ENCODE measurements at regions not wholly inside any gene's neighbourhood (a gene's known extent, or its start where the extent isn't known, plus 50 kb on each side); places are given as distances from the start of the nearest gene placed in this dataset.

DNA sequence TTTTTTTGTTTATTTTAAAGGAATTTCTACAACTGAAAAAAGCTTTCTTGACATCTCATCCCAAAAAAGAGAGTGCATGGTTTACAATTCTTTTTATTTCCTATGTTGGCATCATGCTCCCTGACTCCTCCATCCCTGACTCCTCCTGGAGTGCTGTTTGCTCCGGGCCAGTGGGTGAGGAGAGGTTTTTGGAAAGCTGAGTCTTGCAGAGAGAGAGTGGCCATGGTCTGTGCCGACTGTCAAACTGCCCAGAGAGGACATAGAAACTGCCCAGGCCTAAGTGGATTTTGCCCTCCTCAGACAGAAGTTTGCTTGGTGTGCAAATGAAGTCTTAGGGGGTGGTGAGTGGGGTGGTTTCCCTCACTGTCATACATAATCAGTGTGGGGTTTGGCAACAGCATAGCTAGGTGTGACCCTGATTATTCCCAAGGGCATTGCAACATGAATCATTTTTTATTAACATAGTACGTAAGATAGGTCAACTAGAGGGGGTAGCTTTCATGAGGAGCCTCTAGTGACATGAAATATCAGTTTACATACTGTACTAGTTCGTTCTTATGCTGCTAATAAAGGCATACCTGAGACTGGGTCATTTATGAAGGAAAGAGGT, 179.8 kb upstream of the UBL3 start:
- DNase-seq: no peak

- DNase-seq: no peak
Observed at GRCh38 chr13:30027569-30028455, 177.4 kb upstream of the UBL3 start.

DNA sequence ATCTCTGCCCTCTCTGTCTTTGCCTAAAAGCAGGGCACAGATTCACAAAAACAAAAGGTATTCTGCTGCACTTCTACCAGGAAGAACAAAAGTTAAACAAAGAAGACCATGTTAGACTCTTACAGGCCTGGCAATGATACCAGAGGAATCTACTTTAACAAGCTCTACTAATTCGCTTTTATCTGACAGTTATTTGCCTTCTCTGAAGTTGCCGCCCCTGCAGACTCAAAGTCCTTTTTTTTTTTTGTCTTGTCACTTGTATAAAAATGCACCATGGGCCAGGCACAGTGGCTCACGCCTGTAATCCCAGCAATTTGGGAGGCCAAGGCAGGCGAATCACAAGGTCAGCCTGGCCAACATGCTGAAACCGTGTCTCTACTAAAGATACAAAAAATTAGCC, 176.5 kb upstream of the UBL3 start:
- DNase-seq: no peak

DNA sequence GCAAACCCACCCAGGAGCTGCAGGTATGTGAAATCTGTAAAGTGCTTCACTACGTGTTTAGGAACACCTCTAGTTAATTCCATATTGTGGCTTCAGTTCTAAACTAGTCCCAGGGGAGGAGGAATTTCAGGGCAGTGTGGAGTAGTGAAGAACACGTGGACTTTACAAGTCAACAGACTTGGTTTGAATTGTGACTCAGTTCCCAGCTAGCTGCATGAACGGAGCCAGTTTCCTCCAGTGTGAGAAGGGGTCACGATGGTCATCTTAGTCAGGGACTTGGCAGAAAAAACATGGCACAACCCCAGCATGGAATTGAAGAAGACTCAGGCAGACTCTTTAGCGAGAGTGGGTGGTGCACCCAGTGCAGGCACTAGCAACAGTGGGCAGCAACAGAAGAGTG, 175.7 kb upstream of the UBL3 start:
- no peak for DNase-seq

DNA sequence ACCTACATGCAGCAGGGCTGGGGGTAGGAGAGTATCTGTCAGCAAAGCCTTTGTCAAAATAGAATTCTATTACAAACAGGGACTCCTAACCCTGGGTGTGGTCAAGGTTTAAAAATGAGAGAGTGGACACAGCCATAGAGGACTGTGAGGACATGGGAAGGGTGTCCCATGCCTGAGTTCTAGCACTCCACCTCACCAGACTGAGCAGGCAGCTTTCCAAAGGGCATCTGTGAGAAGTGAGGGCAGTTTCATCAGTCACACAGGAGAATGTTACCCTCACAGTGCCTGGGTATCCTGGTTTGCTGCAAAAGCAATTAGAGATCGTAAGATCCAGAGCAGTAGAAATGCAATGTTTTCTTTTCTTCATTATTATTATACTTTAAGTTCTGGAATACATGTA, 174.9 kb upstream of the UBL3 start:
- DNase-seq: no peak

DNA sequence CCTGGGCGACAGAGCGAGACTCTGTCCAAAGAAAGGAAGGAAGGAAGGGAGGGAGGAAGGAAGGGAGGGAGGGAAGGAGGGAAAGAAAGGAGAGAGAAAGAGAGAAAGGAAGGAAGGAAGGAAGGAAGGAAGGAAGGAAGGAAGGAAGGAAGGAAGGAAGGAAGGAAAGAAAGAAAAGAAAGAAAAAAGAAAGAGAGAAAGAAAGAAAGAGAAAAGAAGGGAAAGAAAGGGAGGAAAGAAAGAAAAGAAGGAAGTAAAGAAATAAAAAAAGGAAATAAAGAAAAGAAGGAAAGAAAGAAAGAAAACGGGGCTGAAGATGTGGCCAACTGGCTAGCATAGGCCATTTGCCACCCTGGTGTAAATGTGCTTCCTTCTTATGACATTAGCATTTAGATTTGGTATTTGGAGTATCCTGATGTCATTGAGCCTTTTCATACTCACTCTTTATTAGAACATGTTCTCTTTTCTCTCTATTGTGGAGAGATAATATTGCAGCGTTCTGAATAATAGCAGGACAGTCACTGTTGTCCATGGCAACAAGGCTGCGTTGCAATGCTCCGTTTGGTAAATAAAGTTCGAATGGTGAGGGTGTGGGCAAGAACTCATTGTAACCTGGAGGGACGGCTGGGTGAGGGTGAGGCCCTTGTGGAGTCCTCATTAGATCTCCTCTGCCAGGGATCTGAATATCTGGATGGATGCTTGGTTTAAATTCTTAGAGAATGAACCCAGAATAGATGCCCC, 173.9 kb upstream of the UBL3 start:
- no peak for DNase-seq

DNA sequence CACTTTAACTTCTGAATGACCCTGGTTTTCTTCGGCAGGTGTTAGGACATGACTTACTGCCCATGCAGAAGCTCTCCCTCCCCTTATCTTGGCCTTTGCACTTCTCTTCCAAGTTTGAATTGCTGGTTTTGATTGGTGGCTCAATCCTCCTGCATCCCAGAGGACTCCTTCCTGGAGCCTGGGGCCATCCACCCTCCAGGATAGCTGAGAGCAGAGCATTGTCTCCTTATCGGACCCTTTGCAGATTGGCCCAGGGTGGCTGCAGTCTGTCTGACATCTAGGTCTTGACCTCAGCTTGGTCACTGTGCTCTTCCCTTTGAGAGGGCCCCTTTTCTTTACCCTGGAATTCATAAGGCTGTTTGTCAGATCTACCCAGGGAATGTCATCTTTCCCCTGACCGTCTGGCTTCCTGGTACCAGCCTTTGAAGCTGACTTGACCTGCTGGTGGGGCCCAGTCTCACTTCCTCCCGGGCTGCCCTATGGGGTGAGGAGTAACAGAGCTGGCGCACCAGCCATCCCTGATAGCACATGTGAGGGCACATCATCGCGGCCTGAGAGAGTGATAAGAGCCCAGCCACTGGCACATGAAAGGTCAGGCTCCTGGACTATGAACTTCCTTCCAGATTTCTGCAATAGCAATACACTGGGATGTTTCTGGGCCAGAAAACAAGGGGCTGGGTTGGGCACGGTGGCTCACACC, 172.9 kb upstream of the UBL3 start:
- no peak for DNase-seq

DNA sequence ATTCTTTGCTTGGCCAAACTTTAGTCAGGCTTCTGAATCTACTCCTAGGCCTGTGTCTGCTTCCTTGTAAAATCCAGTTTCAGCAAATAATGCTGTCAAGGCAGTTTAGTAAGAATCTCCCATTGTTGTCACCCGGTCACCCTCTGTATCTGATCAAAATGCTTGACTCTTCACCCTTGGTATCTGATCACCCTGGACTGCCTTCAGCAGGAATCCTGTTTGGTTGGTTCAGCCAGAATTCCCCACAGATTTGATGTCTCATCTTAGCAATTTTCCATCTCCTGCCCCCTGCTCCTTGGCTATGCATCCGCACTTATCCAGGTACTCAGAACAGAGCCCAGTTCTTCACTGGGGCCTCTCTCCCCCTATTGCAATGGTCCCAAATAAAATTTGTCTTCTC, 172.4 kb upstream of the UBL3 start:
- DNase-seq: no peak

- DNase-seq: no peak
Observed at GRCh38 chr13:30022256-30022655, 171.8 kb upstream of the UBL3 start.

DNA sequence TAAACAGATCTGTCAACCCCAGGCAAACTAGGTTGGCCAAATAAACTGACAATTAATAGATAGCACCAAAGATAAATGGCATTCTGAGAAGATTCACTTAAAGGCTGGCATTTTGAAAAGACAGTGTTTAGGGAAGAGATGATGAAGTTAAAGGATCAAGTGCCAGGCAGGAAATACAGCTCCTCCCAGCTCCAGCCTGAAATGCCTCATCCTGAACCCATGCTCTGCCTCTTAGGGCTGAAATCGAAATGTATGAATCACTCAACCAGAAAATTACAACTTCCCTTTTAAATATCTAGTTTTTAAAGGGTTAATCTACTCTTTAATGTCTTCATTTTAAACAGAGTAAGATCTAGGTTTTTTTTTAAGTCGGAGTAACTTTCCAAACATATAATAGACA, 171.2 kb upstream of the UBL3 start:
- no peak for DNase-seq

DNA sequence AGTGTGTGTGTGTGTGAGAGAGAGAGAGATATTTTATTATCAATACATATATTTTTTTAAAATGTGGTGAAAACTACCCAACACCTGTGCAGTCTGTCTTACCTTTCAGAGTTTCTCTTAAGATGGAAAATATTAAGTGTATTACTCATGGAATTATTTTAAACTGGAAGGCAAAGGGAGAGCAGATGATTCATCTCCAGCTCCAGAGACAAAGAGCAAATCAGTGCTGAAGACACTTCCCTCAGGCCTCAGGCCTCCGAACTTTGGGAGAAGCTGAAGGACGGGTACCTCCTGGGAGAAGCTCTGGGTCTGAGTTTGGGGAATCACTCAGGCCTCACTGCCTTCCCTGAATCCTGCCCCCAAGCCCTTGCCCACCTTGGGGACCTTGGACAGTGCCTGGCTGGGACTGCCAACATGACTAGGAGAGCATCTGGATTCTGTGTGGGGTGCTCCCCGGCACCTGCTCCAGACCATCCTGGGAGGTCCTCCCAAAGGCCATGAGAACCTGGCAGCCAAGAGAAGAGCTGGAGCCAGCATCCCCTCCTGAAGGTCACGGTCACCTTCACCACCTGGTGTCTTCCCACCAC, 170.4 kb upstream of the UBL3 start:
- DNase-seq: no peak

- DNase-seq: no peak
Observed at GRCh38 chr13:30019648-30020626, 169.5 kb upstream of the UBL3 start.

- peak; percentile 50 for DNase-seq
Observed at GRCh38 chr13:30017880-30018279, 167.5 kb upstream of the UBL3 start.

GRCh38 chr13:30016398-30016797, 166.0 kb upstream of the UBL3 start:
- peak; percentile 20 for DNase-seq

DNA sequence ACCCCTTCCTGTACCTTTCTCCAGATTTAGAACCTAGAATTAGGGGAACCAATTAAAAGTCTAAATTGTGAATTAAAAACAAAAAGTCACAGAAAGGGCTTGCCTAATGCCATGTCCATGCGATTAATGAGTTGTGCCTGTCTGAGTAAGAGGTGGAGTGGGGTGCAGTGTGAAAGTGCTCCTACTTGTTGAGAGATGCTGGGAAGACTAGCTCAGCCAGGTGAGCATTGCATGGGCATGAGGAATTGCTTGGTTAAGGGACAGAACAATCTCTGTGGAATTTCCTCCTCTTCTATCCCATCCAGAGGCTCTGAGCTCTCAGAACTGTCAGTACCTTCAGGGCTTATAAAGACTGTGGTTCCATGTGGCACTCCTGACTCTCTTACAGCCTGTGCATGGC, 159.0 kb upstream of the UBL3 start:
- DNase-seq: no peak

DNA sequence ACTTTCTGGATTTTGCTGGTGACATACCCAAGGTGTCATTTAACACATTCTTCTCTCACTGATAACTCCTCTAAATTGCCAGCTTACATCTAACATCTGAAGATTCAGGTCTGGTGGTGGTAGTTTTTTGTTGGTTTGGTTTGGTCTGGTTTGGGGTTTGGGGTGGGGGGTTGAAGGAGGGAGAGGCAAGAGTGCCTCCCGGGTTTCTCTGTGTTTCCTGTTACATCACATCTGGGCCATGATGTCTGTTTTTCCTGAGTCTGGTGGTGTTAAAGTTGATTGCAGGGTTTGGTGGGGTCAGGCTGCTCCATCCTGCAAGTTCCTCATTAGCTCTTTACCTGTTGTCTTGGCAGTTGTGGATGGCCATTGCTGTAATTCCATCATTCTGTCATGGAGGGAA, 155.8 kb upstream of the UBL3 start:
- DNase-seq: no peak

GRCh38 chr13:30004204-30004603, 153.8 kb upstream of the UBL3 start:
- no peak for DNase-seq

- no peak for DNase-seq
Observed at GRCh38 chr13:30002577-30002976, 152.2 kb upstream of the UBL3 start.

DNA sequence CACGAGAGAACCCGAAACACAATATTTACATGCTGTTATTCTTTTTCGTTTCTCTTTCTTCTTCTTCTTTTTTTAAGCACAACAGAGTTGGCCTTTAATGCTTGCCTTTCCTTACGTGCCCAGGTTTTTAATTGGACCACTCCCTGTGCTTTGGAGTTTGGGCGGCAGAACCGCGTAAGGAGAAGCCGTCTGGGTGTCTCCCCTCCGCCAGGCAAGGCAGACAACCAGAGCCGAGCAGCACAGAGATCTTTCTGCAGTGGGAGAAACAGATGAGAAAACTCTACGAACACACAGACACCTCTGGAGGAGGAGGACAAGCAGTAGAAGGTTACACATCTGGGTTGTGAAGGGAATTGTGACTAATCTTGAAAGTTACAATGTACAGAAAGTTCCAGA, 150.0 kb upstream of the UBL3 start:
- DNase-seq: no peak

GRCh38 chr13:29999492-30000369, 149.3 kb upstream of the UBL3 start:
- DNase-seq: no peak

Measured in tongue (tissue), 1 donor.